SIG-M5 treated with dmso at 0.1 percent for 504 hours (cell line): ENCODE measurements at regions not wholly inside any gene's neighbourhood (a gene's known extent, or its start where the extent isn't known, plus 50 kb on each side); places are given as distances from the start of the nearest gene placed in this dataset.

ENCODE experiments used
- DNase-seq: peaks from one replicate; lab custom pipeline; 2025; ENCODE audit not compliant: unreplicated experiment; lab: John Stamatoyannopoulos, UW

DNA sequence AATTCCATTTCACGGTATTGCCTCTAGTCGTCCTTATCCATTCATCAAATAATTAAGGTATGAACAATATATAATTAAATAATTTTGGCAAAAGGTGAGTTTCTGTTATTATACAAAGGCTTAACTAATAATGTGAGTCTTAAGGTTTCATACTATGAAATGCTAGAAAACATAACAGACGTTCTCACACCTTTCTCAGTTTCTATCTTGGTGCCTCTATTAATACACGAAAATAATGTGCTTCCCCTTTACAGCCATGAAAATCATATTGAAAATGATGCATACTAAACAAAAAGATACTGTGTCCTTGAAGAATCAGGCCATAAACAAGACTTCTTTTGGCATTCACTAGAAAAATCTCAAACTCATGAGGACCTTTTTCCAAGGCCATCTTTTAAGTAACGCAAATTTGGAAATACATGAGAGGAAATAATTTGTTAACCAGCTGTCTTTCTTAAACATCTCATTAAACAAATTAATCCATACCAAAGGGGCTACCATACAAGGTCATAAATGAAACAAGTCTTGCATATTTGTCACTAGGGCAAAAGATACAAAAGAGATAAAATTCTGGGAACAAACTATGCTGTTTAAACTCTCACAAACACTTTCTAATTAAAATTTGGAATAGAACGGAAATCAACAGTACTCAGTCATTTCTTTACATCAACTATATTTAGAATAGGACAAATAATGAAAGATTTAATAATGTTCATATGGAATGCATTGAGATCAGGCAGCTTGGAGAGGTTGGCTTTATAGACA is 53.9 kb upstream of the CAV2 start:
- DNase-seq, result no peak

DNA sequence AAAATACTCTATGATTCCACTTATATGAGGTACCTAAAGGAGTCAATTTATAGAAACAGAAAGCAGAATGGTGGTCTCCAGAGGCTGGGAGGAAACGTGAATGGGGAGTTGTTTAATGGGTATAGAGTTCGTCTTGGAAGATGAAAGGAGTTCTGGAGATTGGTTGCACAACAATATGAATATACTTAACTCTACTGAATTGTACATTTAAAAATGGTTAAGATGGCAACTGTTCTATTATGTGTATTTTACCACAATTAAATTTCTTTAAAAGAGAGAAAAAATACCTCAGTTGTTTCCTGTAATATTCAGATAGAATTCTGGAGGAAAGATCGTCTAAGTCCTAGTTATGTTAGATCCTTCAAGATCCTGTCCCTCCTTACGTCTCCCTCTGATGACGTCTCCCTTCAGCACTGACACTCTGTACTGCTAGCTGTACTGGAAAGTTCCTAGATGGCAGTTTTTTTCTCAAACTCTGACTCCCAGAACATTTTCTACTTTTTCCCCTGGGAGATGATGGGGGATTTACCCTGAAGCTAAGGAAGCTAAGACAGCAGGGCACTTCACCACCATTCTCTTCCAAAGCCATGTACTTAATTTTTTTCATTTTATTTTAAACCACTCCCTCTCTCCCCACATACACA is 53.2 kb upstream of the CAV2 start:
- DNase-seq, result no peak

DNA sequence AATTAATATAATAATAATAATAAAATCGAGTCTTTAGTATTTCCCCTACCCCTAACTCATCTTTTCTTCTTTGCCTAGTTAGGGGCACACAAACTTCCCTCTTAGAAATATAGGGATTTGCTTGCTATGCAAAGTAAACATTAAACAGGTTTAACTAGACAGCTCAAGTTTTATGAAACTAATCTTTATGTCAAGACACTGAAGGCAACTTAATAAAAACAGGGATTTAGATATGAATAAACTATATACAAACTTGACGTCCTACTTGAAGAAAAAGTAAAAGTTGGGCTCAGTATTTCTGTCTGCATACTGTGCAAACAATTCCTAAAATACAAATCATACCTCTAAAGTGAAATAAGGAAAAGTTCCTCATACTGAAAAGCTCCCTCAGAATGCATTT is 52.1 kb upstream of the CAV2 start:
- DNase-seq, result peak; percentile 36

DNA sequence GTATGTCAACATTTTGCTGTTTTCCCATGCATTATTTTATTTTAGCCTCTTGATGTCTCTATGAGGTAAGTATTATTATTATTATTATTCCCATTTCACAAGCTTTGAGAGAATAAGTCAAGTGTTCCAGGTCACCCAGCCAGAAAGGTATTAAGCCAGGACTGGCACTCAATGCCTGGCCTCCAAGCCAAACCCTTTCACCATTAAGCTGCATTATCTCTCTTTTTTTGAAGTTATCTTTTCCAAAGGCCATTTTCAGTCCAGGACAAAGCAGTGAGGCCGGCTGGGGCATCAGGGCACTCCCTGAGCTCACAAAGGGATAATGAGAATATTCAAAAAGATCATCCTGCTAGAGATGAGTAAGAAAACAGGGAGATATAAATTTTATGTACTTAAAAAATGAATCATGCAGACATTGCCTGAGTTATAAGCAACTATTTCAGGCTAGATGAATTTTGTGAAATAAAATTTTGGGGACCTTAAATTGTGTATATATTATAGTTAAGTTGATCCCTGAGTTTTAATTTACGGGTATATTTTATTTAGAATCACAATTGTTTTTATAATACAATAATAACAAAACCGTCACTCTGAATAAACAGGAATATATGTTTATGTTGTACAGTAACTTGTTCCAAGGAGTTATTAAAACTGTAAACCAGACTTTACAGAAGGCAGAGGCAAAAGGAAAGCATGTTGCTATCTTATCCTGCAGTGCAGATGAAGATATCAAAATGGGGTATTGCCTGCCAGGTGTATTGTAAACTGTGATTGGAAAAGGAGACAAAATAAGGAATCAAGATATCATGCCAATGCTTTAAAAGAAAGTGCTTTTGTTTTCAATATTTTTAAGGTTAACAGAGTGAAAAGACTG is 51.3 kb upstream of the CAV2 start:
- no peak for DNase-seq

DNA sequence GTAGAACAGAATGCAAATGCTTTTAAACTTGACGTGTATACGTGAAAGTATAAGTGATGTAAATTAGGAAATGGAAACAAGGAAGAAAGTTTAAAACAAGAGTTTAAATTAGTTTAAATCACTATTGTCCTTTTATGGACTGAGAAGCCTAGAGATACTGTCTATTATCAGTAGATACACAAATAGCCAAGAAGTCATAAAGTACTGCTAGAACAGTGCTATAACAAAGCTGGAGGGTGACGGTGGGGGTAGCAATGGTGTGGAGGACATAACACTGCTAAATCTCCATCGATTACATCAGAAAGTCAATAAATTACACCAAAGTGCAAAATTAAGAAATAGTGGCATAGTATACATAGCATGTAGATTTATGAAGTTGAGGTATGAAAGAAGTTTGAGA is 50.1 kb upstream of the CAV2 start:
- DNase-seq, result no peak
